ENCODE measurements at regions not wholly inside any gene's neighbourhood (a gene's known extent, or its start where the extent isn't known, plus 50 kb on each side); places are given as distances from the start of the nearest gene placed in this dataset.
"Not testable (repeated sequence)": the region's sequence is repeated elsewhere in the genome, so short reads cannot be mapped to it uniquely, and the experiment has no call there.

GRCh38 chr3:6452974-6453373, 407.9 kb upstream of the GRM7 start:
- no peak for DNase-seq (ENCODE audit: low read depth in 3 of 3, low spot score in 1 of 3)

DNA sequence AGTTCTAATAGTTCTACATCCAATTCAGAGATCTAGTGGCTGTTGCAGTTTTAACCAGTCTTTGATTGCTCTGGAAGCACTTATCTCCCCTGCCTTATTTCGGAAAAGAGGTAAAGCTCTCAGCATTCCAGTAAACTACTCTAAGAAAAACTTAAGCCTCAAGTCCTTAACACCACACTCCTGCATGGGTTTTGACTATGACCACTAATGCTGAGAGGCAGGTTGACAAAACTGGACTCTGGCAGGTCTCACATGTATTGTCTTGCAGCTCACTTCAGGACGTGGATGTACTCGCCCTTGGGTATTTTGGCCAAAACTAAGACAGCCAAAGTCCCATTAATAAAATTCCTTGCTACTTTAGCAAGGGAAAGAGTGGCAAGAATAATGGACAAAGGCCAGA, 405.9 kb upstream of the GRM7 start:
- DNase-seq (ENCODE audit: low read depth in 3 of 3, low spot score in 1 of 3) = no peak

GRCh38 chr3:6467186-6467585, 393.7 kb upstream of the GRM7 start:
- no peak for DNase-seq (ENCODE audit: low read depth in 3 of 3, low spot score in 1 of 3)

DNA sequence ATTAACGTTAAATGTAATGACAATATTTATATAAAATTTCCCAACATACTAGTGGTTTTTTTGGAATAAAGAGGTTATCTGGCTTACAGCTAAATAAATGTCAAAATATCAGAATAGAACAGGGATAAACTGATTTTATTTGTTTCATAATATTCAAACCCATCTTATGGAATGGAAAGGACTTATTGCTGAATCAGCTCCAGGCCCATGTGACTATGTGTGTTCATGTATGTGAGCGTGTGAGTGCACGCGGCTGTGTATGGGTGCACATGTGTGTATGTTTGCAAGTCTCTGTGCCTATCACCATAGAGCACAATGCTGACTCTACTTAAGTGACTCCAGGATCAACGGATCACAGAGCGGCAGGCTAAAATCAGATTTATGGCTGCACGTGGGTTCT, 392.3 kb upstream of the GRM7 start:
- no peak for DNase-seq (ENCODE audit: low read depth in 3 of 3, low spot score in 1 of 3)

- no peak for DNase-seq (ENCODE audit: low read depth in 3 of 3, low spot score in 1 of 3)
Measured at GRCh38 chr3:6471744-6472143, 389.2 kb upstream of the GRM7 start.

DNA sequence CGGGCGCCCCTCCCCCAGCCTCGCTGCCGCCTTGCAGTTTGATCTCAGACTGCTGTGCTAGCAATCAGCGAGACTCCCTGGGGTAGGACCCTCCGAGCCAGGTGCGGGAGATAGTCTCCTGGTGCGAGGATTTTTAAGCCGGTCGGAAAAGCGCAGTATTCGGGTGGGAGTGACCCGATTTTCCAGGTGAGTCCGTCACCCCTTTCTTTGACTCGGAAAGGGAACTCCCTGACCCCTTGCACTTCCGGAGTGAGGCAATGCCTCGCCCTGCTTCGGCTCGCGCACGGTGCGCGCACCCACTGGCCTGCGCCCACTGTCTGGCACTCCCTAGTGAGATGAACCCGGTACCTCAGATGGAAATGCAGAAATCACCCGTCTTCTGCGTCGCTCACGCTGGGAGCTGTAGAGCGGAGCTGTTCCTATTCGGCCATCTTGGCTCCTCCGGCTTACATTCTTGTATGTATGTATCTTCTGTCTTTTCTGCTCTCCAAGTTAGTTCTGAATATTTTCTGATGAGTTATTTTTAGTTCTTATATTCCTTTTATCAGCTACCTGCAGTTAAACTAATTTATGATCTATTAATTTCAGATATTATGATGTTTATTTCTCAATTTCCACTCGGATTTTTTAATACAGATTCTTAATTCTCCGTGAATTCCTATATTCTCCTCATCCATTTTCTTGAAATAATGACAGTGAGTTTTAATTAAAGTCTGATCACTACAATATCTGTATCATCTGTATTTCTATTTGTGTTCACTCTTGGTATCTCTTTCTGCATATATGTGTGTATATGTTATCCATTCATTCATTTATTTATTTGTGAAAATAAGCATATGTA, 370.2 kb upstream of the GRM7 start:
- DNase-seq (ENCODE audit: low read depth in 3 of 3, low spot score in 1 of 3) = not testable (repeated sequence)

DNA sequence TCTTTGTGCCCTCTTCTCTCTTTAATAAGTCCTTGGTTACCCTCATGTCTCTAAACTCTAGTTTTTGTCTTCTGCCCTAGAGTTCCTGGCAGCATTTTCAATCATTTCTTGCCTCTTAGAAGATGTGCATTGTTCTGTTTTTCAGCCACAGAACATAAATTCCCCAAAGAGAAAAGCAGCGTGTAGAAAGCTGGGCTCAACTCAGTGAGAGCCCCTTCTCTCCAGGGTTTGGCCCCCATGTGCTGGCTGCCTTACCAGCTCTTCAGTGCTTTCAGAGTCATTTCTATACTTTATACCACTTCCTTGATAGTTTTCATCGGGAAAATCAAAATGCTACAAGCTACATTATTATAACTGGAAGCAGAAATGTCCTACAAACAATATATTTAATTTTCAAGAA, 369.1 kb upstream of the GRM7 start:
- no peak for DNase-seq (ENCODE audit: low read depth in 3 of 3, low spot score in 1 of 3)

DNA sequence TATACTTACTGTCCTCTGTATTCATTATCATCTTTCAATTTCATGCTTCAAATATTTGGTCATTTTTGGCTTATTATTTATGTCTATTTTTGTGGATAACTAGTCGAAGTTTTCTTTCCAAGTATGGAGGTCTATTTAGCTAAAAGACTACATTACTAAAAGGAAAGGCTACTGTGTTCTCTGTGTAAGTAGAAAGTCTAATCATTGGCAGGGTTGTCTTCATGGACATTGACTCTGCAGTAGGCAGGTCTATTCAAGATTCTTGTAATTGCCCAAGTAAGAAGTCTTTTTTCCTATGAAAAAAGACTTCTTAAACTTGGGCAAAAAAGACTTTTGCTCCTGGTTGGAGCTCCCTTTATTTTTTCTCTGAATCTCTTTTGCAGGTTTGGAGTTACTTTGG, 368.6 kb upstream of the GRM7 start:
- DNase-seq (ENCODE audit: low read depth in 3 of 3, low spot score in 1 of 3) = no peak

DNA sequence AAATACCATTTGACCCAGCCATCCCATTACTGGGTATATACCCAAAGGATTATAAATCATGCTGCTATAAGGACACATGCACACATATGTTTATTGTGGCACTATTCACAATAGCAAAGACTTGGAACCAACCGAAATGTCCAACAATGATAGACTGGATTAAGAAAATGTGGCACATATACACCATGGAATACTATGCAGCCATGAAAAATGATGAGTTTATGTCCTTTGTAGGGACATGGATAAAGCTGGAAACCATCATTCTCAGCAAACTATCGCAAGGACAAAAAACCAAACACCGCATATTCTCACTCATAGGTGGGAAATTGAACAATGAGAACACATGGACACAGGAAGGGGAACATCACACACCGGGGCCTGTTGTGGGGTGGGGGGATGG, 362.0 kb upstream of the GRM7 start:
- not testable (repeated sequence) for DNase-seq (ENCODE audit: low read depth in 3 of 3, low spot score in 1 of 3)

DNA sequence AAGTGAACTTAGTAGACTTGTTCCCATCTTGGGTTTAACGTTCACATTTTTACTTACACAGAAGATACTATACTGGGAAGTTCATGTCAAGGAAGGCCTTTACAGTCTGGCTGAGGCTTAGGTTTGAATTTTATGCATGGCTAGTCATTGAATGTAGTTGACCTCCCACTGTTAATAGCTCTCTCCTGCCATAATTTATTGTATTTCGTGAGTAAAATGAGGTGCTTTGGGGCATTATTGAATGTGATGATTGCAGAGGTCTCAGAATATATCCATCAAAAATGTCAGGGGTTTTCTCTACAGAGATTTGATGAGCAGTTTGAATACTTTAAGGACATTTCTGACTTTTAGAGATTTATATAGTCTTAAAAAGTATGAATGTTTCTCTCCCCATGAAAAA, 356.6 kb upstream of the GRM7 start:
- DNase-seq (ENCODE audit: low read depth in 3 of 3, low spot score in 1 of 3) = no peak

GRCh38 chr3:6504834-6505233, 356.1 kb upstream of the GRM7 start:
- no peak for DNase-seq (ENCODE audit: low read depth in 3 of 3, low spot score in 1 of 3)

DNA sequence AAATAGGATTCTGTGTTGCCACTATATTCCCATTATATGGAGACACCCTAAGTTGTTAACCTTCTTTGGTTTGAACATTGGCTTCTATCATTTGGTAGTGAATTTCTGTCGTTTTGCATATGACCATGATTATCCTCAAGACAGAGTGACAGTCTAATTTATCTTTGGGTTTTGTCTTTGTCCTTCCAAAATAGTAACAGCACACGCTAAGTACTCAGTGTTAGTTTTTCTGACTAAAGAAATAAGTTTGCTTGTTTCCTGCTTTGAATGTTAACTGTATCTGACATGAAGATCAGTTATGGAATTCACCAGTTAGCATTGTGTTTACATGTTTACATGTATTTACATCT, 352.5 kb upstream of the GRM7 start:
- DNase-seq (ENCODE audit: low read depth in 3 of 3, low spot score in 1 of 3) = no peak

GRCh38 chr3:6509576-6509975, 351.3 kb upstream of the GRM7 start:
- DNase-seq (ENCODE audit: low read depth in 3 of 3, low spot score in 1 of 3) = no peak

GRCh38 chr3:6510713-6511112, 350.2 kb upstream of the GRM7 start:
- no peak for DNase-seq (ENCODE audit: low read depth in 3 of 3, low spot score in 1 of 3)

GRCh38 chr3:6512172-6512800, 348.6 kb upstream of the GRM7 start:
- DNase-seq (ENCODE audit: low read depth in 3 of 3, low spot score in 1 of 3) = no peak

DNA sequence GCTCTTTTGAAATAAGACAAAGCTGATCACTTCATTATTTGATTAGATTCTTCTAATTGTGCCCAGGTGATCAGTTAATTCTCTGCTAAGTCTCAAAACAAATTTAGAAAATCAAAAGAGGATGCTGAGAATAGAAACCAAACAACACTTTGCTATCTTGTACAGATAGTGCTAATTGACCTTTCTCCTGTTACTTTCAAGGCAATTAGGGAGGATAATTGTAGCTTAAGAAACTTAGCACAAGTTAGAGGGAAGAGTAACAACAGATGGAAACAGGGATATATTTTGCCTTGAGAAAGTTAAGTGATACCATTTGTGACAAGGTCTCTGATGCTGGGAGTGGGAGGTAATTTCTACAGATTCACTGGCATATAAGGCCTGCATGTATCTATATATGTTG, 344.8 kb upstream of the GRM7 start:
- DNase-seq (ENCODE audit: low read depth in 3 of 3, low spot score in 1 of 3) = no peak

GRCh38 chr3:6516694-6517093, 344.2 kb upstream of the GRM7 start:
- no peak for DNase-seq (ENCODE audit: low read depth in 3 of 3, low spot score in 1 of 3)

DNA sequence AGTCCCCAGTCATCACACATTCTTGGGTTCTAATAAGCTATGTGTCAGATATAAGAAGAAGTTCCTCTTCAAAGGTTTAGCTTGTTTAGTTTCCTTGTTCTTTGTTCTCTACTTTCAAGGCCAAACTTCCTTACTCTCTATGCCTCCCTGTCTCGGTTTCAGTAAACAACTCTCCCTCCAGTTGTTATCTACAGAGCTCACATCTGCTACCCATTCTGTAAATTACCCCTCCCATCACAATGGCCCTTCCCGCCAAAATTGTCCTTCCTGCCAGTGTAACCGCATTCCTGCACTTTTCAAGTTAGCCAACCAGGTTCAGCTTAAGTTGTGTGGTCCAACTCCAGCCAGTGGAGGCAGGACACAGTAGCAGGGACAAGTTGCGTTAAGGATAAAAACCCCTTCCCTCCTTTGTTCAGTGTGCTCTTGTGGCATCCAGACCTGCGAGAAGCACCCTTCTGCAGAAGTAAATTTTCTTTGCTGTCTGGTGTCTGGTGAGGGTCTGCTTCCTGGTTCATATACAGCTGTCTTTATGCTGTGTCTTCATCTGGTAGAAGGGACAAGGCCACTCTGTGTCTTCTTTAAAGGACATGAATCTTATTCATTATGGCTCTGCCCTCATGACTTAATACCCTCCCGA, 342.1 kb upstream of the GRM7 start:
- DNase-seq (ENCODE audit: low read depth in 3 of 3, low spot score in 1 of 3) = no peak

GRCh38 chr3:6521369-6522113, 339.4 kb upstream of the GRM7 start:
- DNase-seq (ENCODE audit: low read depth in 3 of 3, low spot score in 1 of 3) = no peak

GRCh38 chr3:6522191-6522590, 338.7 kb upstream of the GRM7 start:
- DNase-seq (ENCODE audit: low read depth in 3 of 3, low spot score in 1 of 3) = no peak

- no peak for DNase-seq (ENCODE audit: low read depth in 3 of 3, low spot score in 1 of 3)
Measured at GRCh38 chr3:6523043-6523442, 337.9 kb upstream of the GRM7 start.

- no peak for DNase-seq (ENCODE audit: low read depth in 3 of 3, low spot score in 1 of 3)
Measured at GRCh38 chr3:6524479-6524878, 336.4 kb upstream of the GRM7 start.
